ENCODE measurements at regions not wholly inside any gene's neighbourhood (a gene's known extent, or its start where the extent isn't known, plus 50 kb on each side); places are given as distances from the start of the nearest gene placed in this dataset.
A peak's percentile ranks its signal among the peaks of the same experiment; 100 is the strongest.

GRCh38 chr17:77455111-77455890 is 314.5 kb downstream of the SEC14L1 start:
- CTCF ChIA-PET, result interaction anchor here (1.0 to 1.8 kb wide), 4 partner anchors 11 to 124 kb away, joined by 4 to 7 read pairs (median 4); no protein-coding TSS in a partner anchor
- Histone ChIP-seq H3K4me3 (ENCODE audit: low read length) (peak overlapping the region; percentile 94), H3K27ac (ENCODE audit: low read depth in 1 of 2, low read length in 2 of 2) (peak overlapping the region; percentile 83 to 90), H3K36me3 (ENCODE audit: insufficient read depth, low read length) (peaks cover 16% of the 10 kb centered on the region), H3K9me3 (ENCODE audit: control insufficient read depth in 1 of 2, insufficient read depth in 1 of 2, low read length in 2 of 2) (no peaks in the 10 kb centered on the region), H3K4me1 (ENCODE audit: insufficient read depth, low read length) (peaks cover 84% of the 10 kb centered on the region), H3K27me3 (ENCODE audit: control insufficient read depth in 1 of 2, insufficient read depth in 2 of 2, low read length in 2 of 2) (no peaks in the 10 kb centered on the region)
- DNase-seq (peak in 2 of 14 experiments; percentile 38 to 47), ATAC-seq (ENCODE audit: poor library complexity) (no peak)
- peak overlapping the region; percentile 98 for H3K4me3 Mint-ChIP-seq
- H3K4me1 Mint-ChIP-seq (ENCODE audit: low read depth), result peaks cover 64% of the 10 kb centered on the region
- POLR2A ChIA-PET, result interaction anchor here (0.9 to 29.0 kb wide), 13 partner anchors 6 to 675 kb away, joined by 3 to 681 read pairs (median 25); partner anchors contain the start of genes TMC8 and TNRC6C
- H3K27me3 Mint-ChIP-seq, result no peaks in the 10 kb centered on the region
- TF ChIP-seq CTCF (IDR thresholded peaks at IDR 0.05), result no peak
- peak overlapping the region; percentile 93 for H3K27ac Mint-ChIP-seq
- H3K9me3 Mint-ChIP-seq, result no peaks in the 10 kb centered on the region
- H3K36me3 Mint-ChIP-seq (ENCODE audit: low read depth), result peaks cover 82% of the 10 kb centered on the region
- intact Hi-C loops (cut with DNase I, micrococcal nuclease), result loop anchor here in 1 of 2 experiments (5.0 kb wide), 1 partner anchor 677 kb away; the partner anchor contains the start of gene TMC8

GRCh38 chr17:77455891-77456260 is 315.1 kb downstream of the SEC14L1 start:
- Histone ChIP-seq H3K27ac (ENCODE audit: low read depth in 1 of 2, low read length in 2 of 2) (peak overlapping the region; percentile 83 to 90), H3K36me3 (ENCODE audit: insufficient read depth, low read length) (peaks cover 16% of the 10 kb centered on the region), H3K4me1 (ENCODE audit: insufficient read depth, low read length) (peaks cover 84% of the 10 kb centered on the region), H3K4me3 (ENCODE audit: low read length) (peak overlapping the region; percentile 94), H3K9me3 (ENCODE audit: control insufficient read depth in 1 of 2, insufficient read depth in 1 of 2, low read length in 2 of 2) (no peaks in the 10 kb centered on the region), H3K27me3 (ENCODE audit: control insufficient read depth in 1 of 2, insufficient read depth in 2 of 2, low read length in 2 of 2) (no peaks in the 10 kb centered on the region)
- peak overlapping the region; percentile 98 for H3K4me3 Mint-ChIP-seq
- H3K27ac Mint-ChIP-seq, result peak overlapping the region; percentile 93
- no peak for TF ChIP-seq CTCF (IDR thresholded peaks at IDR 0.05)
- no peaks in the 10 kb centered on the region for H3K9me3 Mint-ChIP-seq
- H3K36me3 Mint-ChIP-seq (ENCODE audit: low read depth), result peaks cover 78% of the 10 kb centered on the region
- H3K27me3 Mint-ChIP-seq, result no peaks in the 10 kb centered on the region
- ATAC-seq (ENCODE audit: poor library complexity) (no peak), DNase-seq (no peak)
- peaks cover 65% of the 10 kb centered on the region for H3K4me1 Mint-ChIP-seq (ENCODE audit: low read depth)
- ChIA-PET CTCF (no interaction called here), POLR2A (interaction anchor here (8.8 to 11.9 kb wide), 2 partner anchors 15 to 125 kb away, joined by 31 to 681 read pairs; no protein-coding TSS in a partner anchor)
- intact Hi-C loops (cut with DNase I, micrococcal nuclease), result loop anchor here (2.0 to 5.0 kb wide), 4 partner anchors 15 to 676 kb away; partner anchors contain the start of gene TMC8 (in 1 of the 2)

- peaks cover 66% of the 10 kb centered on the region for H3K4me1 Mint-ChIP-seq (ENCODE audit: low read depth)
- TF ChIP-seq CTCF (IDR thresholded peaks at IDR 0.05), result no peak
- no peaks in the 10 kb centered on the region for H3K9me3 Mint-ChIP-seq
- H3K36me3 Mint-ChIP-seq (ENCODE audit: low read depth), result peaks cover 76% of the 10 kb centered on the region
- peak in 7 of 14 experiments; percentile 40 to 77 (median 62) for DNase-seq
- H3K27me3 ChIP-seq (ENCODE audit: control insufficient read depth in 1 of 2, insufficient read depth in 2 of 2, low read length in 2 of 2), result no peaks in the 10 kb centered on the region
- H3K4me3 Mint-ChIP-seq, result peak overlapping the region; percentile 98
- no peaks in the 10 kb centered on the region for H3K9me3 ChIP-seq (ENCODE audit: control insufficient read depth in 1 of 2, insufficient read depth in 1 of 2, low read length in 2 of 2)
- POLR2A ChIA-PET, result interaction anchor here (0.8 to 11.9 kb wide), 6 partner anchors 9 to 674 kb away, joined by 3 to 681 read pairs (median 12); no protein-coding TSS in a partner anchor
- intact Hi-C loops (cut with DNase I, micrococcal nuclease), result loop anchor here (2.0 to 5.0 kb wide), 4 partner anchors 16 to 676 kb away; partner anchors contain the start of gene TMC8 (in 1 of the 2)
- H3K27ac ChIP-seq (ENCODE audit: low read depth in 1 of 2, low read length in 2 of 2), result peak overlapping the region; percentile 83 to 90
- peaks cover 16% of the 10 kb centered on the region for H3K36me3 ChIP-seq (ENCODE audit: insufficient read depth, low read length)
- peak; percentile 24 for ATAC-seq (ENCODE audit: poor library complexity)
- H3K27ac Mint-ChIP-seq, result peak overlapping the region; percentile 93
- peaks cover 87% of the 10 kb centered on the region for H3K4me1 ChIP-seq (ENCODE audit: insufficient read depth, low read length)
- CTCF ChIA-PET, result interaction anchor here (0.8 to 2.5 kb wide), 3 partner anchors 15 to 125 kb away, joined by 3 to 8 read pairs (median 5); no protein-coding TSS in a partner anchor
- no peaks in the 10 kb centered on the region for H3K27me3 Mint-ChIP-seq
- H3K4me3 ChIP-seq (ENCODE audit: low read length), result peak overlapping the region; percentile 94
Measured at GRCh38 chr17:77456271-77456950, 315.6 kb downstream of the SEC14L1 start.
